Hepatic stellate cell (primary cell): ENCODE measurements at regions not wholly inside any gene's neighbourhood (a gene's known extent, or its start where the extent isn't known, plus 50 kb on each side); places are given as distances from the start of the nearest gene placed in this dataset.

Source experiments
- DNase-seq: peaks from one replicate; pipeline ENCODE4 v3.0.0; 2011; ENCODE audit warnings: low spot score

- no peak for DNase-seq
Measured at GRCh38 chr3:61311044-61311443, 59.8 kb upstream of the FHIT start.

GRCh38 chr3:61315871-61316270, 64.6 kb upstream of the FHIT start:
- DNase-seq = no peak

- no peak for DNase-seq
Measured at GRCh38 chr3:61323094-61323493, 71.8 kb upstream of the FHIT start.

- no peak for DNase-seq
Measured at GRCh38 chr3:61331929-61332552, 80.8 kb upstream of the FHIT start.

- DNase-seq = no peak
Measured at GRCh38 chr3:61333192-61333961, 82.1 kb upstream of the FHIT start.

GRCh38 chr3:61334783-61335182, 83.5 kb upstream of the FHIT start:
- DNase-seq = no peak

- no peak for DNase-seq
Measured at GRCh38 chr3:61340931-61341461, 89.7 kb upstream of the FHIT start.

- DNase-seq = no peak
Measured at GRCh38 chr3:61343543-61343942, 92.3 kb upstream of the FHIT start.

GRCh38 chr3:61345020-61345419, 93.8 kb upstream of the FHIT start:
- no peak for DNase-seq

- no peak for DNase-seq
Measured at GRCh38 chr3:61347981-61348380, 96.7 kb upstream of the FHIT start.

GRCh38 chr3:61349717-61350116, 98.5 kb upstream of the FHIT start:
- no peak for DNase-seq

- no peak for DNase-seq
Measured at GRCh38 chr3:61350782-61351309, 99.6 kb upstream of the FHIT start.

- no peak for DNase-seq
Measured at GRCh38 chr3:61352306-61352705, 101.1 kb upstream of the FHIT start.

GRCh38 chr3:61353382-61353781, 102.1 kb upstream of the FHIT start:
- no peak for DNase-seq

- DNase-seq = no peak
Measured at GRCh38 chr3:61354604-61355003, 103.4 kb upstream of the FHIT start.

- no peak for DNase-seq
Measured at GRCh38 chr3:61356685-61357084, 105.4 kb upstream of the FHIT start.

- no peak for DNase-seq
Measured at GRCh38 chr3:61357902-61358301, 106.7 kb upstream of the FHIT start.

GRCh38 chr3:61358364-61358763, 107.1 kb upstream of the FHIT start:
- DNase-seq = no peak

GRCh38 chr3:61360297-61360965, 109.2 kb upstream of the FHIT start:
- no peak for DNase-seq

GRCh38 chr3:61369678-61370077, 118.4 kb upstream of the FHIT start:
- DNase-seq = no peak

GRCh38 chr3:61371123-61371522, 119.9 kb upstream of the FHIT start:
- DNase-seq = no peak

GRCh38 chr3:61372723-61373122, 121.5 kb upstream of the FHIT start:
- DNase-seq = no peak

- DNase-seq = no peak
Measured at GRCh38 chr3:61378311-61378710, 127.1 kb upstream of the FHIT start.
